NCI-H1105 treated with DMSO at 0.1 percent for 48 hours (cell line): ENCODE measurements at regions not wholly inside any gene's neighbourhood (a gene's known extent, or its start where the extent isn't known, plus 50 kb on each side); places are given as distances from the start of the nearest gene placed in this dataset.
"Not testable (repeated sequence)": the region's sequence is repeated elsewhere in the genome, so short reads cannot be mapped to it uniquely, and the experiment has no call there.

ENCODE experiments used
- DNase-seq: peaks from one replicate; lab custom pipeline; 2025; lab: John Stamatoyannopoulos, UW

- no peak for DNase-seq
Observed at GRCh38 chr6:67766057-67766456, 869.0 kb upstream of the ADGRB3 start.

DNA sequence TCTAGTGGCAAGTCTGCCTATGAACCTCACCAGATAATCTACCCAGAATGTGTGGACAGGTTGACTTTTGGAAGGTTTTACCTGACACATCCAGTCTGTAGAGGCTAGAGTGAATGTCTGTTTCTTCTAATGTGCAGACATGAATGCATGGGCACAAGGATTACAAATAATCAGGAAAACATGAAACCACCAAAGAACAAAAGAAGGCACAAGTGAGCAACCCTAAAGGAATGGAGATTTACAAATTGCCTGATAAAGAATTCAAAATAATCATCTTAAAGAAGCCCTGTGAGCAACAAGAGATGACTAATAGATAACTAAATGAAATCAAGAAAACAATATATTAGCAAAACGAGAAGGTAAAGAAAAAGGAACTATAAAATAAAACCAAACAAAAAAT lies 876.1 kb upstream of the ADGRB3 start:
- no peak for DNase-seq

GRCh38 chr6:67757465-67758033 lies 877.5 kb upstream of the ADGRB3 start:
- no peak for DNase-seq

GRCh38 chr6:67748521-67748920 lies 886.6 kb upstream of the ADGRB3 start:
- no peak for DNase-seq

- DNase-seq: no peak
Observed at GRCh38 chr6:67736816-67737215, 898.3 kb upstream of the ADGRB3 start.

- DNase-seq: no peak
Observed at GRCh38 chr6:67736161-67736560, 898.9 kb upstream of the ADGRB3 start.

DNA sequence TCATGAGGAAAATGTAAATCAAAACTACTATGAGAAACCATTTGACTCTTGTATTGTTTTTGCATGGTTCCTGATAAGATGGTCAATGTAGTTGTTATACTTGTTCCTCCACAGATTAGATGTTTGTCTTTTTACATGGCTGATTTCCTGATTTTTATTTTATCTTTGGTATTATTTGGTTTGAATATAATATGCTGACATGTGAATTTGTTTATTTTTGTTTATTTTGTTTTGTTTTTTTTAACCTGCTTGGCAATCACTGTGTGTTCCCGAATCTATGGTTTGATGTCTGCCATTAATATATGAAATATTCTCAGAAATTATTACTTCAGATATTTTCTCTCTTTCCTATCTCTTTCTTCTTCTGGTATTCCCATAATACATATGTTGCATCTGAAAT lies 899.5 kb upstream of the ADGRB3 start:
- no peak for DNase-seq

- no peak for DNase-seq
Observed at GRCh38 chr6:67722861-67723261, 912.2 kb upstream of the ADGRB3 start.

DNA sequence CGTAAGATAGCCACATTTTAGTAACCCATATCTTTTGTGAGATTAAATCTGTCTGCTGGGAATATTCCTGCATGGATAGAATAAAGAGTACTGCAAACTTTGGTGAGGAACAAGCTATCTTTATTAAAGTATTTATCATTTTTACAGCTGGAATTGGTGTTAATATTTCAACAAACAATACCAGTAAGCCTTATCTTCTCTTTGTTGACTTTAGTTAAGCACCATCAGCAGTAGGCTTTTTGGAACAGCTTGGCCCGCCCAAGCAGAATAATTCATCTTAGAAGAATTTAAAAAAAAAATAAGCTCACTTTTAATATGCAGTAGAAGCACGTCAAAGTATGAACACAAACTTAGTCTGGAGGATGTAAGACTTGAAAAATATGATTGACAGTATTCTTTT lies 917.8 kb upstream of the ADGRB3 start:
- no peak for DNase-seq

GRCh38 chr6:67706388-67706787 lies 928.7 kb upstream of the ADGRB3 start:
- no peak for DNase-seq

- DNase-seq: peak; percentile 9
Observed at GRCh38 chr6:67698534-67698933, 936.5 kb upstream of the ADGRB3 start.

DNA sequence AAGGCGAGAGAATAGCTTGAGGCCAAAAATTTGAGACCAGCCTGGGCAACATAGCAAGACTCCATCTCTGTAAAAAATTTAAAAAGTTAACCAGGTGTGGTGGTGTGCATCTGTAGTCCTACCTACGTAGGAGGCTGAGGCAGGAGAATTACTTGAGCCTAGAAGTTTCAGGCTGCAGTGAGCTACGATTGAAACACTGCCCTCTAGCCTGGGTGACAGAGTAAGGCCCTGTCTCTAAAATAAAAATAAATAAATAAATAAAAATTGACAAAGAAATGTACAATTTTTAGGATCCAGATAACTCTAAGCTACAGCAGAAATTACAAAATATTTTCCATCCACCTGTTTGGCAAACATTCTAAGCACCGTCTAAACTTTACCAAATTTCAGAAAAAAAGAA lies 941.0 kb upstream of the ADGRB3 start:
- no peak for DNase-seq

DNA sequence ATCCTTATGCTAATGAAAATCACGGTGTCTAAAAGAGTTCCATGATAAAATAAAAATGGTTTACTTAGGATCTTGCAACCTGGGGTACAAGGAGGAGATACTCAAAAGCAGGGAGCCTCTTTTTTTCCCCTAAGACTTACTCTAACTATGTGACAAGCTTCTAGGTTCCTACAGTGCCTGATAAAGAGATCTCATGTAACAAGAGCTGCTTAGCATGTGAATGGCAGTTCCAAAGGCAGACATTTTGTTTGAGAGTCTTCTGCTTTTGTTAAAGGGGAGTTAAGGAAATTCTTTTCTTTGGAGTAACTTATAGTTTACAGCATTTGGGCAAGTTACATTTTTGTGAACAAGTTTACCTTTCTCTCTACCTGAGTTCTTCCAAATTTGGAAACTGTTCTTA lies 945.8 kb upstream of the ADGRB3 start:
- DNase-seq: no peak

GRCh38 chr6:67687396-67687795 lies 947.7 kb upstream of the ADGRB3 start:
- DNase-seq: no peak

DNA sequence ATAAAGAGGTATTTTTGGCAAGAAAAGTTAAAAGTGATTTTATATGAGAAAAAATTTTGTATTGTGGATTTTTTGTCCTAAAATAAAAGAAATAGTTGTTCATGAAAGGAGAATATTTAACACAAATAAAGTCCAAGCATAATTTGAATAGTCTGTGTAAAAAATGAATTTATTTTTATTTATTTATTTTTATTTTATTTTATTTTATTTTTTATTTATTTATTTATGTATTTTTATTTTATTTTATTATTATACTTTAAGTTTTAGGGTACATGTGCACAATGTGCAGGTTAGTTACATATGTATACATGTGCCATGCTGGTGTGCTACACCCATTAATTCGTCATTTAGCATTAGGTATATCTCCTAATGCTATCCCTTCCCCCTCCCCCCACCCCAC lies 948.9 kb upstream of the ADGRB3 start:
- not testable (repeated sequence) for DNase-seq

GRCh38 chr6:67683960-67684359 lies 951.1 kb upstream of the ADGRB3 start:
- DNase-seq: no peak

DNA sequence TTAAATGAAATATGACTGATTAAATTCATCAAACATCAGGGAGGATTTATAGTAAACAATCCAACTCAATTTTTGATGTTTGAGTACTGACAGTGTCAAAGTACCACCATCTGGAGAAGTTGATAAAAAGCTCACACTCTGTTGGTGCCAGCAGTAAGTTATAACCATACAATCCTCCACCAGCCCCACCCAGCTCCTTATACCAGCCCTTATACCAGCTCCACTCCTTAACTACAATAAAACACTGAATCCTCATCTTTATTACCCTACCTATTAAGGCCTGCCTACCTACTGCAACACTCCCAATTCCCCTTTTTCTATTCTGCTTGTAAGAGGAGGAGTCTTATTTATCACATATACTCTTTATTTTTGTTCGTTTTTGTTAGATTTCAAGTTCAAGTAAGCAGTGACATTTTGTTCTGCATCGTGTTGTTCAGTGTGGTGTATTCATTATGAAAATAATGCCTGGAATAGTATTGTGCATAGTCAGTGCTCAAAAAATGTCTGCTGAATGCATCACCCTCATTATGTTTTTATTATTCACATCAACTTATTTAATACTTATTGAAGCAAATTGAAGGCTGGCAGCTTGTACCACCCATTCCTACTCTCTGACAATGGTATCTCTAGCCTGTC lies 954.7 kb upstream of the ADGRB3 start:
- DNase-seq: no peak

DNA sequence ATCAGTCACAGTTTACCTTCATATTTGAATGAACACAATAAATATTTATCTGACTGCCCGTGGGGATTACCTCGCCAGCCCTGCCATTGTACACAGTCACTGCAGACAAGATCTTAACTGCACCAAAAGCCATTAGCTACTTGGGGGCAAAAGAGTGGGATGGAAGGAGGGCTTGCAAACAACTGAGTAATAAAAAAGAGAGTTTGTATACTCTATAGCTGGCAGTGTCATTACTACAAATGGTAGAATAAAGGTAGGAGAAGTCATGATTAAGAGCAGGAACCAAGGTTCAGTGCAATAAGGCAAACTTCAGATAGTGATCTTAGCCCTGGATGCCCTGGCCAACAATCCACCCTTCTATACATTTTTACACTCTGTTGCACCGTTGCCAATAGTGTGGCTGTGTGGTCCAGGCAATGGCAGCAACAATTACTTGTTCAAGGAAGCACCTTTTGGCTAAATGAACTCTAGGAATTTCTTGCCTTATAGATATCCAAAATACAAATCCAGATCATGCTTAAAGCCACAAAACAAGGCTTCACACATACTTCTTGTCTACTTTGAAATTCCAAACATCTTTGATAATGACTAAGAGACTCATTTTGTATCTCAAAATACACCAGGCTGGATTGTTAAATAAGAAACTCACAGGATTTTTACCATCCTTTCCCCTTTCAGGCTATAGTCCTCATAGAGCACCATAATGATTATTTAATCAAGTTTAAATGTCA lies 955.4 kb upstream of the ADGRB3 start:
- no peak for DNase-seq

GRCh38 chr6:67676892-67677291 lies 958.2 kb upstream of the ADGRB3 start:
- no peak for DNase-seq

DNA sequence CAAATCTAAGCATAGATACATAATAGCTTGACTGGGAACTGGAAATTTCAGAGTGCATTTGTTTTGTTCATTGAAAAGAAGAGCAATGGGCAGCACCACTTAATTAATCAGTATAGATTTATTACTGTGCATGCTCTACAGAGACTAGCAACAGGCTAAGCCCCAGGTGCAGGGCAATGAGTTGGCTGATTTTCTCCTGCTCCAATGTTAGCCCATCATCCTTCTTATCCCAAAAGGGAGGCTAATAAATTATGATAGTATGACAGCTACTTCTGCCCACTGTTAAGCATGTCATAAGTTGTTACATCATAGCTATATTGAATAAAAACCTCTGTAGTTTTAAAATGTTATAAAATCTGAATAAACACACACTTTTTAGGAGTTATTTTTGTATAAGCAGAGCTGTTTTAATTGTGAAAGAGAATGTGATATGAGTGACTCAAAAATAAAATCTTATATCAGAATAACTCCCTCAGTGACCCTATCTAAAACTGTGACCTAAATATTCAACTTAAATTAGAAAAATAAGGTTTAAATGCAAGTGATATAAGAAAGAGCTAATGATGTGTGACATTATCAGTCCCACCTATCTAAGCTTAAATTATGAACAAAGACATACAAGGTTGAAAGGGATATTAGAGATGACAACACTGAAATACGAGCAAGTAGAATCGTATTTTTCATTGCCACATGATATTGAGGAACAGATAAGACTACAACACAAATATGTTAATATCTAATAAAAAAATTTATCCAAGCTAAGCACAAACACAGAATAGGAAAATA lies 967.3 kb upstream of the ADGRB3 start:
- no peak for DNase-seq

DNA sequence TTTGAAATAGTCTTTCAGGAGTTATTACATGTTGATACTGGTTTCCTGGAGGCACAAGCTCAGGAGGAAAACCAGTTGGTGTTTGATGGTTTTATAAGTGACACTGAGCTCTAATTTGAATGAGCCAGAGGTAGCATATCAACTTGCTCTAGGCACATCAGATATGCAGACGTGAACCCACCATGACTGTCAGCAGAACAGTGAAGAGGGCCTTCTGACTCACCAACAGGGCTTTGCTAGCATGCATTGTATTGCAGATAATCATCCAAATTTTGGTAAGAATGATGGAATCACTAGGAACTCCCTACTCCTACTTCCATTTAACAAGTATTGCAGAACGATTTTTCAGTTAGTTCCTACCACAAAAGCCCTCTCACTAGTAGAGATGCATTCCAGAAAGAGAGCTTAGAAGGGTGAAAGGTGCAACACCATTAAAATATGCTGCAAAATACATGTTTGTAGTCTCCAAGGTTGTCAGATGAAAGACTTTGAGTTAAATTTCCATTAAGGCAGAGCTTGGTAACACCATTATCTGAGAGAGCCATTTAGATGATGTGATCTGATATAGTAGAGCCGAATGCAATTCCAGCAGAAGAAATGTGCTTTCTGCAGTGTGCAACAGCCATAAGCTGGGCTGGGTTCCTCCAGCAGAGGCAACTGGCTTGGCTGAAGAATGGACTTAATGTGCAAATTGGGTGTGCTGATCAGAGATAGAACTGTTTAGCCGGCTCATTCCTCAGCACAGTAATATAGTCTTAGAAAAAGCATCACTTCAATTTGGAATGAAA lies 968.7 kb upstream of the ADGRB3 start:
- no peak for DNase-seq

DNA sequence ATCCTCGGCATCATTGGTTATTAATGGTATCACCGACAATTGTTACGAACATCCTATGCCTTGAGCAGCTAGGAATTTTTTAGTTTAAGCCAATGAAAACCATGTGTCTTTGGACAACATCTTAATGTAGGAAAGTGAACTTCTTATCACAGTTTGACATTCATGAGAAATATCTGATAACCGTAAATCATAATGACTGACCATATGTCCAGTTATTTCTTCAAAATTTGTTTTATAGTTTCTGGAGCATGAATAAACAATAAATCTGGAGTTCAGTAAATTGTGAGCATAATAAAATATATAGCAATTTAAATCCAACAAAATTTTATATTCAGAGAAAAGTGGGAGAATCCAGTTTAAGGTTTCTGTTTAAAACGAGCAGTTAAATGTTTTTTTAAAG lies 970.1 kb upstream of the ADGRB3 start:
- no peak for DNase-seq
